DOHH2 (cell line): ENCODE measurements at regions not wholly inside any gene's neighbourhood (a gene's known extent, or its start where the extent isn't known, plus 50 kb on each side); places are given as distances from the start of the nearest gene placed in this dataset.

Source experiments
- CTCF ChIP-seq: fragments of 200-600 bp; sonication (generic); IDR thresholded peaks from one replicate; pipeline ENCODE4 v1.5.1; 2014; ENCODE audit warnings: antibody characterized with exemption, mild to moderate bottlenecking, low read depth, low read length; ENCODE audit not compliant: poor library complexity, severe bottlenecking
- EZH2phosphoT487 ChIP-seq: fragments of 200-600 bp; sonication (generic); IDR thresholded peaks from 2 replicates; pipeline ENCODE4 v1.6.1; 2017; ENCODE audit warnings: borderline replicate concordance, mild to moderate bottlenecking, antibody characterized with exemption, low read length, moderate library complexity, mixed read lengths

DNA sequence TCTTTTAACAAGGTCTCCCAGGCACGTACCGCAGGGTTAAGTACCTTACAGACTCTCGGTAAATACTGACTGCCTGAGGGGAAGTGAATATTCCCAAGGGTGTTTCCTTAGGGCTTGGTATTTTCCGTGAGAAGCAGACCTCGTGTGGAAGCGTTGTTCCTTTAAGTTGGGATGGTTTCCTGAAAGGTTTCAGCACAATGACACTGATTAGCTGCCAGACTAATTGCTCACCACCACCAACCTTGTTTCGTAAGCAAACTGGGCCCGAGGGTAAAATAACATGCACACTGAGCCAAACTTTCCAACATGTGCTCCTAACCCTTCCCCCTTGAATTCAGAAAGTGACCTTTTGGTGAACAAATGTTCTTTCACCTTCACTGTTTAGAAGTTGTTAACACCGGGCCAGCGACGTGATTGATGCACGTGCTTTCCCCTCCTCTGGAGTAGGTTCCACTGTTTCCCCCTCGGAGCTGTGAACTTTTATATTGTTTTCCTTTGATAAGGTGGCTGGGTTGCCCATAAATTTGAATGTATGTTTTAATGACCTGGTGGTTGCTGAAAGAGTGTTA is 128.1 kb upstream of the RPS23 start:
- TF ChIP-seq CTCF (no peak), EZH2phosphoT487 (no peak)
